Psoas muscle (tissue), 7 donors: ENCODE measurements at regions not wholly inside any gene's neighbourhood (a gene's known extent, or its start where the extent isn't known, plus 50 kb on each side); places are given as distances from the start of the nearest gene placed in this dataset.

Source experiments
- ATAC-seq, 4 donors: fragments of 200-7000 bp; cut with Tn5 transposase; one replicate each; pipeline ENCODE4 v1.9.1; 2020; ENCODE audit warnings: moderate library complexity in 3 of 4, mild to moderate bottlenecking in 2 of 4
- DNase-seq, 2 donors: peaks; one replicate each; pipeline ENCODE4 v3.0.0-alpha.2; 2020
- H3K27ac ChIP-seq: fragments of 200-600 bp; one replicate; pipeline ENCODE4 v1.8.0; 2022
- H3K27me3 ChIP-seq, 3 donors: fragments of 200-600 bp in 1 of 3; one replicate each; pipeline versions ENCODE4 v1.6.1 to v1.8.0; 2013 to 2022; ENCODE audit warnings: low read length in 2 of 3, mild to moderate bottlenecking in 2 of 3, moderate library complexity in 1 of 3; ENCODE audit not compliant: insufficient read depth in 3 of 3
- H3K36me3 ChIP-seq, 2 donors: fragments of 200-600 bp in 1 of 2; one replicate each; pipeline versions ENCODE4 v1.6.1 to v1.8.0; 2013 to 2022; ENCODE audit warnings: low read depth in 1 of 2, mild to moderate bottlenecking in 1 of 2, moderate library complexity in 1 of 2; ENCODE audit not compliant: insufficient read depth in 1 of 2
- H3K4me1 ChIP-seq: fragments of 200-600 bp; one replicate; pipeline ENCODE4 v1.8.0; 2022
- H3K4me3 ChIP-seq: fragments of 200-600 bp; one replicate; pipeline ENCODE4 v1.8.0; 2022; ENCODE audit warnings: mild to moderate bottlenecking
- H3K9me3 ChIP-seq: fragments of 200-600 bp; one replicate; pipeline ENCODE4 v1.8.0; 2022
- CTCF ChIP-seq: fragments of 200-600 bp; IDR thresholded peaks from one replicate; pipeline ENCODE4 v1.8.0; 2022; ENCODE audit warnings: antibody characterized with exemption
- WGBS, 3 donors: extraction: QIAGEN DNeasy Blood & Tissue Kit; methylation state at CpG; one replicate each; pipeline versions ENCODE4 v1.1.6 to v1.1.7; 2013; 5-methylcytosine and 5-hydroxymethylcytosine counted together
- intact Hi-C, 2 donors: fragments of 100-400 bp; cut with DNase I; formaldehyde crosslinking; loops; one replicate each; pipeline versions ENCODE4 v1.11.0 to v1.14.2; 2022
- donor health status: healthy with polysubstance abuse.
- donor health status: DM: no; HTN: no; CAD: no; lungs with moderate emphysema.
- donor health status: Bipolar disorder and iron deficiency.
- donor health status: healthy.
- donor health status: DM: yes; HTN: yes; CAD: no.
- donor health status: DM: no; HTN: no; CAD: no.
- donor health status: DM: yes; HTN: yes; CAD: no.

- intact Hi-C loops: loop anchor here in 1 of 2 donors (10.0 kb wide), 1 partner anchor 225 kb away; no protein-coding TSS in a partner anchor
- Histone ChIP-seq H3K27ac (no peak overlapping the region), H3K9me3 (no peaks in the 10 kb centered on the region), H3K36me3 (no peaks in the 10 kb centered on the region), H3K4me3 (no peak overlapping the region), H3K27me3 (no peaks in the 10 kb centered on the region), H3K4me1 (peaks cover 13% of the 10 kb centered on the region)
- ATAC-seq (no peak), DNase-seq (no peak)
- 69 to 76% (median 76%) methylated on average over 2 of the region's 2 CpGs for WGBS, 3 donors
- no peak for TF ChIP-seq CTCF
Measured at GRCh38 chr1:116259663-116260062, 113.4 kb upstream of the ATP1A1 start.

- 90 to 94% (median 93%) methylated on average over 1 of the region's 1 CpG for WGBS, 3 donors
- H3K4me3 ChIP-seq: no peak overlapping the region
- DNase-seq (no peak), ATAC-seq (no peak)
- intact Hi-C loops: loop anchor here in 1 of 2 donors (10.0 kb wide), 1 partner anchor 225 kb away; no protein-coding TSS in a partner anchor
- H3K4me1 ChIP-seq: peaks cover 13% of the 10 kb centered on the region
- TF ChIP-seq CTCF: no peak
- no peak overlapping the region for H3K27ac ChIP-seq
- no peaks in the 10 kb centered on the region for H3K27me3 ChIP-seq
- H3K9me3 ChIP-seq: no peaks in the 10 kb centered on the region
- H3K36me3 ChIP-seq: no peaks in the 10 kb centered on the region
Measured at GRCh38 chr1:116260115-116260514, 112.9 kb upstream of the ATP1A1 start.

GRCh38 chr1:116260621-116261020, 112.4 kb upstream of the ATP1A1 start:
- intact Hi-C loops: loop anchor here in 1 of 2 donors (10.0 kb wide), 1 partner anchor 224 kb away; no protein-coding TSS in a partner anchor
- H3K36me3 ChIP-seq: no peaks in the 10 kb centered on the region
- TF ChIP-seq CTCF: no peak
- no peaks in the 10 kb centered on the region for H3K27me3 ChIP-seq
- WGBS, 3 donors: 58 to 67% (median 61%) methylated on average over 4 of the region's 4 CpGs
- no peak overlapping the region for H3K4me3 ChIP-seq
- no peak for ATAC-seq
- no peak overlapping the region for H3K27ac ChIP-seq
- no peaks in the 10 kb centered on the region for H3K9me3 ChIP-seq
- peaks cover 8% of the 10 kb centered on the region for H3K4me1 ChIP-seq
- DNase-seq: no peak

- no peaks in the 10 kb centered on the region for H3K27me3 ChIP-seq
- no peak overlapping the region for H3K4me3 ChIP-seq
- H3K9me3 ChIP-seq: no peaks in the 10 kb centered on the region
- H3K36me3 ChIP-seq: no peaks in the 10 kb centered on the region
- no peak for DNase-seq
- no peak for TF ChIP-seq CTCF
- no peak for ATAC-seq
- peaks cover 2% of the 10 kb centered on the region for H3K4me1 ChIP-seq
- intact Hi-C loops: loop anchor here in 1 of 2 donors (10.0 kb wide), 1 partner anchor 224 kb away; no protein-coding TSS in a partner anchor
- H3K27ac ChIP-seq: no peak overlapping the region
- WGBS, 3 donors: 73 to 77% (median 76%) methylated on average over 7 of the region's 7 CpGs
Measured at GRCh38 chr1:116261227-116261626, 111.8 kb upstream of the ATP1A1 start.
